Adipocyte (in vitro differentiated cells): ENCODE measurements at regions not wholly inside any gene's neighbourhood (a gene's known extent, or its start where the extent isn't known, plus 50 kb on each side); places are given as distances from the start of the nearest gene placed in this dataset.
"Not testable (repeated sequence)": the region's sequence is repeated elsewhere in the genome, so short reads cannot be mapped to it uniquely, and the experiment has no call there.

Experiments used
- DNase-seq: peaks from one replicate; pipeline ENCODE4 v3.0.0-alpha.2; 2015; ENCODE audit warnings: low read depth
- H3K27me3 ChIP-seq: replicated peaks from 2 replicates; pipeline ENCODE4 v1.7.0; 2013; ENCODE audit warnings: mild to moderate bottlenecking, low read length, moderate library complexity; ENCODE audit not compliant: control insufficient read depth, insufficient read depth
- H3K36me3 ChIP-seq: 2 replicates; pipeline ENCODE4 v1.7.0; 2013; ENCODE audit warnings: low read length, mild to moderate bottlenecking, moderate library complexity; ENCODE audit not compliant: control insufficient read depth, insufficient read depth, severe bottlenecking
- H3K4me1 ChIP-seq: 2 replicates; pipeline ENCODE4 v1.7.0; 2013; ENCODE audit warnings: mild to moderate bottlenecking, low read length, moderate library complexity; ENCODE audit not compliant: control insufficient read depth, insufficient read depth
- H3K4me3 ChIP-seq: 2 replicates; pipeline ENCODE4 v1.7.0; 2013; ENCODE audit warnings: mild to moderate bottlenecking, low read length, moderate library complexity
- H3K9ac ChIP-seq: 2 replicates; pipeline ENCODE4 v1.7.0; 2013; ENCODE audit warnings: mild to moderate bottlenecking, low read length, moderate library complexity
- H3K9me3 ChIP-seq: 2 replicates; pipeline ENCODE4 v1.7.0; 2013; ENCODE audit warnings: mild to moderate bottlenecking, low read length, moderate library complexity; ENCODE audit not compliant: control insufficient read depth

DNA sequence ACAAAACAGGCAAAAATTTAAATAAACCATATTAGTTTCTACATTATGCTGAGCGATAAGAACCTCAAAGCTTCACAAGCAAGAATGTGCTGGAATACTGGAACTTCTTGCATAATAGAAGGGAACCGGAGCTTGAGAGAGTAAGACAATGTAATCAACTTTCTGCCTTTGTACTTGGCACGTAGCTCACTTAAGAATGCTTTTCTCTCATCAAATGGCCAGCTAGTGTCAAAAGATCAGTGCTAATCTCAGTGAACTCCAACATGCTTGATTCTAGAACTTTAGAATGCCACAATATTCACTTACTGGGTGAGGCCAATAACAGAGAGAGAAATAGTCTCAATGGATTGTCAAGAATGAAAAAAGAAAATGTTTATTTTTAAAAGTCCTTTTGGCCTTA is 486.1 kb upstream of the LRRC7 start:
- Histone ChIP-seq H3K4me3 (no peak overlapping the region), H3K36me3 (no peaks in the 10 kb centered on the region), H3K4me1 (peaks cover 12% of the 10 kb centered on the region), H3K9me3 (no peaks in the 10 kb centered on the region), H3K27me3 (no peaks in the 10 kb centered on the region), H3K9ac (no peak overlapping the region)
- no peak for DNase-seq

- DNase-seq = no peak
- Histone ChIP-seq H3K36me3 (no peaks in the 10 kb centered on the region), H3K9me3 (no peaks in the 10 kb centered on the region), H3K27me3 (no peaks in the 10 kb centered on the region), H3K4me3 (no peak overlapping the region), H3K4me1 (peaks cover 12% of the 10 kb centered on the region), H3K9ac (no peak overlapping the region)
These were observed 485.4 kb upstream of the LRRC7 start for GRCh38 chr1:69082312-69082711.

GRCh38 chr1:69086148-69086547 is 481.6 kb upstream of the LRRC7 start:
- no peak for DNase-seq
- H3K4me3 ChIP-seq = no peak overlapping the region
- no peak overlapping the region for H3K9ac ChIP-seq
- H3K4me1 ChIP-seq = peaks cover 11% of the 10 kb centered on the region
- H3K27me3 ChIP-seq = no peaks in the 10 kb centered on the region
- H3K36me3 ChIP-seq = no peaks in the 10 kb centered on the region
- H3K9me3 ChIP-seq = no peaks in the 10 kb centered on the region

GRCh38 chr1:69088571-69088970 is 479.2 kb upstream of the LRRC7 start:
- no peak overlapping the region for H3K4me3 ChIP-seq
- H3K9ac ChIP-seq = no peak overlapping the region
- H3K36me3 ChIP-seq = no peaks in the 10 kb centered on the region
- no peak for DNase-seq
- no peaks in the 10 kb centered on the region for H3K27me3 ChIP-seq
- no peaks in the 10 kb centered on the region for H3K9me3 ChIP-seq
- no peaks in the 10 kb centered on the region for H3K4me1 ChIP-seq

GRCh38 chr1:69090170-69090569 is 477.6 kb upstream of the LRRC7 start:
- H3K9ac ChIP-seq = no peak overlapping the region
- no peak for DNase-seq

DNA sequence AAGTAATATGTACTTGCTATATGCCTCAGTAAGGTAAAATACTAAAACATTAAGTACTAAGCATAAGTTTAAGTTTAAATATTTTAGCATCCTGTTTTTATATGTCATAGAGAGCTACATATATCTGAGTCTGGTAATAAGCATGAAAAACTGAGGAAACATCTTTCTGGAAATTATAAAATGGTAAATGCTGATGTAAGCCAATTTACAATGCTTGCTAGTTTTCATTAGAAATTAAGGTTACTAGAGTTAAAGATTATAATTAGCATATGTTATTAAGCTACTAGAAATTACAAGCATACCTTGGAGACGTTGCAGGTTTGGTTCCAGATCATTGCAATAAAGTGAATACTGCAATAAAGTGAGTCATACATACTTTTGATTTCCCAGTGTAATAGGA is 477.0 kb upstream of the LRRC7 start:
- Histone ChIP-seq H3K36me3 (no peaks in the 10 kb centered on the region), H3K9me3 (no peaks in the 10 kb centered on the region), H3K9ac (no peak overlapping the region), H3K4me1 (no peaks in the 10 kb centered on the region), H3K4me3 (no peak overlapping the region), H3K27me3 (no peaks in the 10 kb centered on the region)
- DNase-seq = no peak

More at GRCh38 chr1:69090170-69090569, 477.6 kb upstream of the LRRC7 start:
- Histone ChIP-seq H3K9me3 (no peaks in the 10 kb centered on the region), H3K4me3 (no peak overlapping the region), H3K36me3 (no peaks in the 10 kb centered on the region), H3K4me1 (no peaks in the 10 kb centered on the region), H3K27me3 (no peaks in the 10 kb centered on the region)

GRCh38 chr1:69102058-69102457 is 465.7 kb upstream of the LRRC7 start:
- not testable (repeated sequence) for H3K4me3 ChIP-seq, H3K36me3 ChIP-seq, H3K27me3 ChIP-seq, H3K9ac ChIP-seq, H3K9me3 ChIP-seq, H3K4me1 ChIP-seq, DNase-seq

DNA sequence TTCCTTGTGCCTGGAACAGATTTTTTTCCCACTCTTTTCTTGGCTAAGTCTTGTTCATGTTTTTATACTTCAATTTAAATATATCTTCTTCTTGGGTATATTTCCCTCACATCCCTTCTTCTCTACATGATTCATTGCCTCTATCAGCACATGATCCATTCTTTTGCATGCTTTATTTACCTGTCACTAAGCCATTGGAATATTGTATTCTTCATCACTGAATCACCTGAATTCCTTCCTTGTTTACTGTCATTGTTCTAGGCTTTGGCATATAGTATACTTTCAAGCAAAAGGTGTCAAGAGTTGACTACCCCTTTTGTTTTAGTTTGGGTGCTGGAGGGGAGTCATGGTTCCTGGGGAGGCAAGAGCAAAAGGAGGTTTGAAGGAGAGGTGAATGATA is 464.5 kb upstream of the LRRC7 start:
- H3K4me3 ChIP-seq = no peak overlapping the region
- no peaks in the 10 kb centered on the region for H3K36me3 ChIP-seq
- no peaks in the 10 kb centered on the region for H3K27me3 ChIP-seq
- H3K9ac ChIP-seq = no peak overlapping the region
- H3K4me1 ChIP-seq = no peaks in the 10 kb centered on the region
- DNase-seq = no peak
- H3K9me3 ChIP-seq = no peaks in the 10 kb centered on the region

- H3K4me1 ChIP-seq = no peaks in the 10 kb centered on the region
- H3K4me3 ChIP-seq = no peak overlapping the region
- no peaks in the 10 kb centered on the region for H3K36me3 ChIP-seq
- H3K9ac ChIP-seq = no peak overlapping the region
- no peaks in the 10 kb centered on the region for H3K9me3 ChIP-seq
- no peak for DNase-seq
- H3K27me3 ChIP-seq = no peaks in the 10 kb centered on the region
These were observed 463.9 kb upstream of the LRRC7 start for GRCh38 chr1:69103705-69104385.

GRCh38 chr1:69104894-69105293 is 462.8 kb upstream of the LRRC7 start:
- H3K9me3 ChIP-seq = no peaks in the 10 kb centered on the region
- H3K4me3 ChIP-seq = no peak overlapping the region
- DNase-seq = no peak
- no peaks in the 10 kb centered on the region for H3K4me1 ChIP-seq
- no peak overlapping the region for H3K9ac ChIP-seq
- H3K36me3 ChIP-seq = no peaks in the 10 kb centered on the region
- no peaks in the 10 kb centered on the region for H3K27me3 ChIP-seq

GRCh38 chr1:69109277-69109676 is 458.4 kb upstream of the LRRC7 start:
- H3K4me3 ChIP-seq = no peak overlapping the region
- no peaks in the 10 kb centered on the region for H3K9me3 ChIP-seq
- no peak overlapping the region for H3K9ac ChIP-seq
- H3K36me3 ChIP-seq = no peaks in the 10 kb centered on the region
- no peaks in the 10 kb centered on the region for H3K27me3 ChIP-seq
- no peaks in the 10 kb centered on the region for H3K4me1 ChIP-seq
- no peak for DNase-seq

DNA sequence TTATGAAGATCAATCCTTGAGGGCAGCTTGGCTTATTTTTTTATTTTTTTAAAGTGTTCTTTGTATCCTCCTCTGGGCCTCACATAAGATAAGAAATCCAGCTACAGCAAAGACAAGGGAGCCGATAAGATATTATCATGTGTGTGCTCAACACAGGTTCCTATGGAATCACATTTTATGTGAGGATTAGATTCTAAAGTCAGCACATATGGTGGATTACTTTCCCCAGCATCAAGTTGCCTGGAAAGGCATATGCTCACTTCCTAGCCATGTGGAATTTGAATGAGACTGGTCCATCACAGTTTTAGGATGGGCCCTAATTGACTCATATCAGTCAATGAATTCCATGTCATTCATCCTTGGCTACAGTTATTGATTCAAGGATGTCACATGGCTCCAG is 456.9 kb upstream of the LRRC7 start:
- Histone ChIP-seq H3K9ac (no peak overlapping the region), H3K27me3 (no peaks in the 10 kb centered on the region), H3K36me3 (no peaks in the 10 kb centered on the region), H3K4me3 (no peak overlapping the region), H3K9me3 (no peaks in the 10 kb centered on the region), H3K4me1 (no peaks in the 10 kb centered on the region)
- DNase-seq = no peak
